DOHH2 (cell line): ENCODE measurements at regions not wholly inside any gene's neighbourhood (a gene's known extent, or its start where the extent isn't known, plus 50 kb on each side); places are given as distances from the start of the nearest gene placed in this dataset.

Experiments used
- H3F3A ChIP-seq: fragments of 200-600 bp; sonication (generic), shearing (Covaris generic); 2 replicates; pipeline ENCODE4 v1.6.0; 2016; ENCODE audit warnings: antibody characterized with exemption, mild to moderate bottlenecking; ENCODE audit not compliant: control insufficient read depth, insufficient read depth
- H3K27ac ChIP-seq: fragments of 200-600 bp; sonication (generic); 2 replicates; pipeline ENCODE4 v1.5.1; 2014; ENCODE audit warnings: low read depth, mild to moderate bottlenecking, low read length, moderate library complexity
- H3K27me3 ChIP-seq: fragments of 200-600 bp; sonication (generic); 2 replicates; pipeline ENCODE4 v1.6.1; 2014; ENCODE audit warnings: mild to moderate bottlenecking, low read length, mixed read lengths; ENCODE audit not compliant: control insufficient read depth
- H3K36me3 ChIP-seq: fragments of 200-600 bp; sonication (generic); 2 replicates; pipeline ENCODE4 v1.6.1; 2014; ENCODE audit warnings: mild to moderate bottlenecking, low read length, moderate library complexity, mixed read lengths; ENCODE audit not compliant: control insufficient read depth
- H3K4me1 ChIP-seq: fragments of 200-600 bp; sonication (generic); 2 replicates; pipeline ENCODE4 v1.6.1; 2014; ENCODE audit warnings: mild to moderate bottlenecking, low read length, mixed read lengths; ENCODE audit not compliant: control insufficient read depth
- H3K4me2 ChIP-seq: fragments of 200-600 bp; sonication (generic); 2 replicates; pipeline ENCODE4 v1.6.0; 2014; ENCODE audit warnings: mild to moderate bottlenecking, low read length, moderate library complexity
- H3K4me3 ChIP-seq: fragments of 200-600 bp; sonication (generic); 2 replicates; pipeline ENCODE4 v1.5.1; 2014; ENCODE audit warnings: mild to moderate bottlenecking, low read length, mixed read lengths
- H3K79me2 ChIP-seq: fragments of 200-600 bp; sonication (generic); 2 replicates; pipeline ENCODE4 v1.6.1; 2014; ENCODE audit warnings: mild to moderate bottlenecking, low read length, mixed read lengths; ENCODE audit not compliant: control insufficient read depth
- H3K9me2 ChIP-seq: fragments of 200-600 bp; sonication (generic); replicated peaks from 2 replicates; pipeline ENCODE4 v1.6.1; 2014; ENCODE audit warnings: mild to moderate bottlenecking, low read length, mixed read lengths; ENCODE audit not compliant: control insufficient read depth
- H3K9me3 ChIP-seq: fragments of 200-600 bp; sonication (generic); 2 replicates; pipeline ENCODE4 v1.6.1; 2014; ENCODE audit warnings: antibody characterized with exemption, low read length, mixed read lengths; ENCODE audit not compliant: control insufficient read depth, insufficient read depth
- H4K20me1 ChIP-seq: fragments of 200-600 bp; sonication (generic); 2 replicates; pipeline ENCODE4 v1.6.0; 2014; ENCODE audit warnings: low read depth, mild to moderate bottlenecking, antibody characterized with exemption, low read length, moderate library complexity; ENCODE audit not compliant: control insufficient read depth, insufficient read depth
- CTCF ChIP-seq: fragments of 200-600 bp; sonication (generic); IDR thresholded peaks from one replicate; pipeline ENCODE4 v1.5.1; 2014; ENCODE audit warnings: antibody characterized with exemption, mild to moderate bottlenecking, low read depth, low read length; ENCODE audit not compliant: poor library complexity, severe bottlenecking
- EZH2phosphoT487 ChIP-seq: fragments of 200-600 bp; sonication (generic); IDR thresholded peaks from 2 replicates; pipeline ENCODE4 v1.6.1; 2017; ENCODE audit warnings: borderline replicate concordance, mild to moderate bottlenecking, antibody characterized with exemption, low read length, moderate library complexity, mixed read lengths

GRCh38 chr2:132274000-132274399 is 112.2 kb upstream of the ANKRD30BL start:
- Histone ChIP-seq H3K27ac (no peak overlapping the region), H3K9me3 (peaks cover 22% of the 10 kb centered on the region), H3K9me2 (no peaks in the 10 kb centered on the region), H3K4me1 (peaks cover 52% of the 10 kb centered on the region), H3K4me3 (no peak overlapping the region), H3K27me3 (no peaks in the 10 kb centered on the region), H3F3A (peaks cover 5% of the 10 kb centered on the region; the same call in 1 of the 2 replicates), H3K79me2 (no peaks in the 10 kb centered on the region), H3K36me3 (peaks cover 3% of the 10 kb centered on the region; the same call in 1 of the 2 replicates), H4K20me1 (no peaks in the 10 kb centered on the region), H3K4me2 (no peak overlapping the region)
- TF ChIP-seq CTCF = no peak
- TF ChIP-seq EZH2phosphoT487 = no peak

DNA sequence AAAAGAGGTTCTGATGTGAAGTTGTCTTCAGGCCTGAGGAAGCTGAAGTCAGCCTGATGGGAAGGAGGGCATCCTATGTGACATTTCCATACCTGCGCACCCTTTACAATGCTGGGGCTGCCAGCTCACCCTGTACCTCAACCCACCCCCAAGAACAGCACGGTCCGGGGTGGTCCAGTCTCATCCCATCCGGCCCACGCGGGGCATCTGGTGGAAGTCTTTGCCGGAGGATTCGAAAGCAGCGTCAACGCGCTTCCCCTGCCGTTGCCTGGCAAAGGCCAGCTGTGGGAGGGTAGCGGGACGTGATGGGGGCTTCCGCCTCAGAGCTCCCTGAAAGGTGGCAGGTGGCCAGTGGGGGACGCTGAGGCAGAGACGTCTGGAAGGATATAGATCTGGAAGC is 113.6 kb upstream of the ANKRD30BL start:
- H3K4me2 ChIP-seq = no peak overlapping the region
- H3K9me3 ChIP-seq = peaks cover 35% of the 10 kb centered on the region
- H3K4me3 ChIP-seq = no peak overlapping the region
- no peaks in the 10 kb centered on the region for H4K20me1 ChIP-seq
- peaks cover 38% of the 10 kb centered on the region for H3K4me1 ChIP-seq
- H3K27me3 ChIP-seq = no peaks in the 10 kb centered on the region
- no peaks in the 10 kb centered on the region for H3K9me2 ChIP-seq
- peaks cover 3% of the 10 kb centered on the region; the same call in 1 of the 2 replicates for H3K36me3 ChIP-seq
- no peaks in the 10 kb centered on the region for H3K79me2 ChIP-seq
- TF ChIP-seq CTCF (no peak), EZH2phosphoT487 (no peak)
- H3F3A ChIP-seq = peaks cover 5% of the 10 kb centered on the region; the same call in 1 of the 2 replicates
- H3K27ac ChIP-seq = peak overlapping the region; percentile 91

- Histone ChIP-seq H3F3A (peaks cover 5% of the 10 kb centered on the region; the same call in 1 of the 2 replicates), H3K27ac (peak overlapping the region; percentile 91), H3K9me3 (peaks cover 47% of the 10 kb centered on the region), H3K36me3 (peaks cover 3% of the 10 kb centered on the region; the same call in 1 of the 2 replicates), H3K4me1 (peaks cover 27% of the 10 kb centered on the region), H3K4me3 (peak overlapping the region; percentile 38; the same call in 1 of the 2 replicates), H3K79me2 (no peaks in the 10 kb centered on the region), H4K20me1 (no peaks in the 10 kb centered on the region), H3K4me2 (peak overlapping the region; percentile 46), H3K9me2 (no peaks in the 10 kb centered on the region), H3K27me3 (no peaks in the 10 kb centered on the region)
- no peak for TF ChIP-seq CTCF
- TF ChIP-seq EZH2phosphoT487 = no peak
These were observed 114.8 kb upstream of the ANKRD30BL start for GRCh38 chr2:132276571-132276981.
